Lower leg skin (tissue), 3 donors: ENCODE measurements at regions not wholly inside any gene's neighbourhood (a gene's known extent, or its start where the extent isn't known, plus 50 kb on each side); places are given as distances from the start of the nearest gene placed in this dataset.

Source experiments
- CTCF ChIP-seq, 3 donors: fragments of 450-650 bp; IDR thresholded peaks; one replicate each; pipeline ENCODE4 v1.5.1; 2016; ENCODE audit warnings: antibody characterized with exemption in 3 of 3, mild to moderate bottlenecking in 3 of 3, moderate library complexity in 2 of 3
- POLR2A ChIP-seq, 2 donors: fragments of 450-650 bp; IDR thresholded peaks; one replicate each; pipeline ENCODE4 v1.6.1; 2016 to 2017; ENCODE audit warnings: antibody characterized with exemption in 2 of 2, mild to moderate bottlenecking in 1 of 2, moderate library complexity in 1 of 2

GRCh38 chr4:111685205-111685604 is 460.0 kb upstream of the FAM241A start:
- no peak for TF ChIP-seq CTCF (IDR thresholded peaks at IDR 0.05)
- no peak for TF ChIP-seq POLR2A (IDR thresholded peaks at IDR 0.05)
